ENCODE measurements at regions not wholly inside any gene's neighbourhood (a gene's known extent, or its start where the extent isn't known, plus 50 kb on each side); places are given as distances from the start of the nearest gene placed in this dataset.

- intact Hi-C loops (cut with DNase I; ENCODE audit: low total_unique reads), result no loop called here
- TF ChIP-seq CTCF (IDR thresholded peaks at IDR 0.05) (no peak), POLR2A (IDR thresholded peaks at IDR 0.05) (no peak)
- DNase-seq (ENCODE audit: low spot score in 2 of 2), result no peak
- WGBS, 2 donors, result 81 to 88% methylated on average over 7 of the region's 7 CpGs
- no peak overlapping the region for H3K4me3 ChIP-seq (ENCODE audit: low read depth, poor library complexity, severe bottlenecking)
These were observed 739.9 kb downstream of the CDH8 start for GRCh38 chr16:61296305-61296704.

DNA sequence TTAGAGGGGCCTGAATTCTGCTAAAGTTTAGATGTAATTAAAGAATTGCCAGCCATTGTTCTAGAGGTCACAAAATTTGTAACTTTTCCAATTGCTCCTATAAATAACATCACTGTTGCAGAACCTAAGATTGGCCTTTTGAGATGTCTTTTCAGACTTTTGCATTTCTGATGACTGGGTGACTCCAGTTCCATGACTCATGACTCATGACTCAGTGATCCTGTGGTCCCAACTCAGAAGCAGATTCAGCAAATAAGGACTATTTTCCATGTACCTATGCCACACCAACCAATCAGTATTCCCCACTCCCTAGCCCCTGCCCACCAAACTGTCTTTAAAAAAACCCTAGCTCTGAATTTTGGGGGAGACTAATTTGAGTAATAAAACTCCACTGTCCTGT, 740.9 kb downstream of the CDH8 start:
- no peak for DNase-seq (ENCODE audit: low spot score in 2 of 2)
- intact Hi-C loops (cut with DNase I; ENCODE audit: low total_unique reads), result no loop called here
- TF ChIP-seq POLR2A (IDR thresholded peaks at IDR 0.05) (no peak), CTCF (IDR thresholded peaks at IDR 0.05) (no peak)
- H3K4me3 ChIP-seq (ENCODE audit: low read depth, poor library complexity, severe bottlenecking), result no peak overlapping the region

DNA sequence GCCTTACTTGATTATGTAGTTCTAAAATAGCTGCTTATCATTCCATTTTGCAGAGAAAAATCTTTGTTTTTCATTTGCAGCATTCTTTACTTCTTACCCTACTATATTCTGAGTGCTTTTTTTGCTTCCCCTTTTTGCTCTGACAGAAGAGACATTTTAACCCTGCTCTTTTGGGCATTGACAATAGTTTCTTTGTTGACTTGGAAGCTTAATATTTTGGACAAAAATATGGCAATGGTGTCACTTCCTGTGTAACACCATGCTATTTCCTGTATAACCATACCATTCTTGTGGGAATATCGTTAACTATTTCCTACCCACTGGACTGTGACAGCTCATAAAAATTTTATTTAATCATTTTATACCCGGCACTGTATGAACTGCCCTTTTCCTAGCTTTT, 747.1 kb downstream of the CDH8 start:
- 67 to 69% methylated on average over 2 of the region's 2 CpGs for WGBS, 2 donors
- intact Hi-C loops (cut with DNase I; ENCODE audit: low total_unique reads), result no loop called here
- H3K4me3 ChIP-seq (ENCODE audit: low read depth, poor library complexity, severe bottlenecking), result no peak overlapping the region
- DNase-seq (ENCODE audit: low spot score in 2 of 2), result no peak
- TF ChIP-seq CTCF (IDR thresholded peaks at IDR 0.05), result no peak
- TF ChIP-seq POLR2A (IDR thresholded peaks at IDR 0.05), result no peak

DNA sequence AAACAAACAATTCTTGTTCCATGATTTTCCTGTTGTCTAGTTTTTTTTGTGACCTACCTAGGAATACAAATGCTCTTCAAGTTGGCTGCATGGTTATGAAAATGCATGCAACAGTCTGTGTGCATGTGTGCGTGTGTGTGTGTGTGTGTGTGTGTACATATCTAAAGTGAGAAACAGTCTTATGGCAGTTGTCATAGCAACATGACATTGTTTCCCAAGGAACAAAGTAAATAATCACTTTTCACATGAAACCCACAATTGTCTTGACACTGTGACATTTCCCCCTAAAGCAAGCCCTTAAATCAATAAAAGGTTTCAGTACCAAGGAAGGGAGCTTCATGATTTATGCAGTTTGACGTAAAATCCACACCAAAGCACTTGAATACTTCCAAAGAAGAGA, 758.4 kb downstream of the CDH8 start:
- 57 to 83% methylated on average over 2 of the region's 2 CpGs for WGBS, 2 donors
- TF ChIP-seq POLR2A (IDR thresholded peaks at IDR 0.05) (no peak), CTCF (IDR thresholded peaks at IDR 0.05) (no peak)
- H3K4me3 ChIP-seq (ENCODE audit: low read depth, poor library complexity, severe bottlenecking), result no peak overlapping the region

DNA sequence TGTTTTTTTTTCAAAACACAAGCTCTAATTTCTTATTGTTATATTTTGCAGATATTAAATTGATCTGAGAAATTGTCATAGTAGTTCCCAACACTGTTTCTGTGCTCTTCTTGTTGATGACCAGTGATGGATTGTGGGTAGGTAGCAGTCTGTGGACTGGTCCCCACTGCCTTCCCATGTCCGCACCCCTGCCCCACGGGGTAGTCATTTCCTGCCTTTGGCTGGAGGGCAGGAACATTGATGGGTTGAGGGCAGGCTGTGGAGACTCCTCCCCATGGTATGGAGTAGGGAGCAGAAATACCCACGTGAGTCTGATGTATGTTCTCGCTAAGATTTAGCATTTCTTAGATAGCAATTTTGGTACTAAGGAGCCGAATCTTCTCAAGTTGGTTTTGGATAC, 762.0 kb downstream of the CDH8 start:
- no peak overlapping the region for H3K4me3 ChIP-seq (ENCODE audit: low read depth, poor library complexity, severe bottlenecking)
- no peak for DNase-seq (ENCODE audit: low spot score in 2 of 2)
- intact Hi-C loops (cut with DNase I; ENCODE audit: low total_unique reads), result no loop called here
- TF ChIP-seq CTCF (IDR thresholded peaks at IDR 0.05), result no peak
- no peak for TF ChIP-seq POLR2A (IDR thresholded peaks at IDR 0.05)
- 87 to 88% methylated on average over 5 of the region's 5 CpGs for WGBS, 2 donors

More for the DNA sequence above, 758.4 kb downstream of the CDH8 start:
- DNase-seq (ENCODE audit: low spot score in 2 of 2), result no peak
- intact Hi-C loops (cut with DNase I; ENCODE audit: low total_unique reads), result no loop called here

- DNase-seq (ENCODE audit: low spot score in 2 of 2), result no peak
- H3K4me3 ChIP-seq (ENCODE audit: low read depth, poor library complexity, severe bottlenecking), result no peak overlapping the region
- intact Hi-C loops (cut with DNase I; ENCODE audit: low total_unique reads), result no loop called here
- no peak for TF ChIP-seq POLR2A (IDR thresholded peaks at IDR 0.05)
- no peak for TF ChIP-seq CTCF (IDR thresholded peaks at IDR 0.05)
These were observed 765.5 kb downstream of the CDH8 start for GRCh38 chr16:61270726-61271125.

Data from lower leg skin (tissue), 4 donors.